ENCODE measurements at regions not wholly inside any gene's neighbourhood (a gene's known extent, or its start where the extent isn't known, plus 50 kb on each side); places are given as distances from the start of the nearest gene placed in this dataset.

GRCh38 chr6:76518443-76518842, 446.0 kb upstream of the IMPG1 start:
- H2AFZ ChIP-seq: no peak overlapping the region
- no peak overlapping the region for H3K4me3 ChIP-seq
- no peaks in the 10 kb centered on the region for H3K36me3 ChIP-seq (ENCODE audit: low read depth)
- ChIA-PET POLR2A (ENCODE audit: unreplicated experiment) (no interaction called here), CTCF (no interaction called here)
- no peaks in the 10 kb centered on the region for H3K27me3 ChIP-seq (ENCODE audit: insufficient read depth, low read depth)
- intact Hi-C loops (cut with micrococcal nuclease; ENCODE audit: unreplicated experiment): no loop called here
- no peak for DNase-seq
- BruUV-seq (replicated peaks): no TSS peak
- no peaks in the 10 kb centered on the region for H4K20me1 ChIP-seq (ENCODE audit: insufficient read depth)
- H3K79me2 ChIP-seq (ENCODE audit: low read depth): no peaks in the 10 kb centered on the region
- no peaks in the 10 kb centered on the region for H3K9me3 ChIP-seq (ENCODE audit: insufficient read depth, low read depth)
- H3K9me2 ChIP-seq (ENCODE audit: insufficient read depth): no peaks in the 10 kb centered on the region
- H3K4me1 ChIP-seq (replicated peaks; ENCODE audit: insufficient read depth): no peaks in the 10 kb centered on the region
- H3K27ac ChIP-seq: no peak overlapping the region
- TF ChIP-seq EZH2 (IDR thresholded peaks at IDR 0.05; ENCODE audit: low read depth): no peak
- no peaks in the 10 kb centered on the region for H3F3A ChIP-seq (ENCODE audit: insufficient read depth, low read depth)
- H3K4me2 ChIP-seq: no peak overlapping the region

GRCh38 chr6:76516924-76517323, 444.5 kb upstream of the IMPG1 start:
- Histone ChIP-seq H3K36me3 (ENCODE audit: low read depth) (no peaks in the 10 kb centered on the region), H3K79me2 (ENCODE audit: low read depth) (no peaks in the 10 kb centered on the region), H3K4me1 (replicated peaks; ENCODE audit: insufficient read depth) (no peaks in the 10 kb centered on the region), H3K9me3 (ENCODE audit: insufficient read depth, low read depth) (no peaks in the 10 kb centered on the region), H3K9me2 (ENCODE audit: insufficient read depth) (no peaks in the 10 kb centered on the region), H2AFZ (no peak overlapping the region; the same call in 1 of the 2 replicates), H3K27ac (no peak overlapping the region), H4K20me1 (ENCODE audit: insufficient read depth) (no peaks in the 10 kb centered on the region), H3K4me3 (no peak overlapping the region), H3K27me3 (ENCODE audit: insufficient read depth, low read depth) (no peaks in the 10 kb centered on the region), H3K4me2 (no peak overlapping the region), H3F3A (ENCODE audit: insufficient read depth, low read depth) (no peaks in the 10 kb centered on the region)
- no peak for DNase-seq
- intact Hi-C loops (cut with micrococcal nuclease; ENCODE audit: unreplicated experiment): no loop called here
- no peak for TF ChIP-seq EZH2 (IDR thresholded peaks at IDR 0.05; ENCODE audit: low read depth)
- TF ChIP-seq CTCF (conservative IDR thresholded peaks at IDR 0.05): no peak
- ChIA-PET CTCF (no interaction called here), POLR2A (ENCODE audit: unreplicated experiment) (no interaction called here)
- no TSS peak for BruUV-seq (replicated peaks)

GRCh38 chr6:76510489-76510888, 438.0 kb upstream of the IMPG1 start:
- TF ChIP-seq CTCF (conservative IDR thresholded peaks at IDR 0.05): no peak
- TF ChIP-seq EZH2 (IDR thresholded peaks at IDR 0.05; ENCODE audit: low read depth): no peak
- H3K79me2 ChIP-seq (ENCODE audit: low read depth): no peaks in the 10 kb centered on the region
- no TSS peak for BruUV-seq (replicated peaks)
- H3K27me3 ChIP-seq (ENCODE audit: insufficient read depth, low read depth): no peaks in the 10 kb centered on the region
- ChIA-PET POLR2A (ENCODE audit: unreplicated experiment) (no interaction called here), CTCF (no interaction called here)
- no peaks in the 10 kb centered on the region for H3K9me2 ChIP-seq (ENCODE audit: insufficient read depth)
- no peaks in the 10 kb centered on the region for H3K9me3 ChIP-seq (ENCODE audit: insufficient read depth, low read depth)
- DNase-seq: no peak
- no peaks in the 10 kb centered on the region for H4K20me1 ChIP-seq (ENCODE audit: insufficient read depth)
- no peaks in the 10 kb centered on the region for H3F3A ChIP-seq (ENCODE audit: insufficient read depth, low read depth)
- intact Hi-C loops (cut with micrococcal nuclease; ENCODE audit: unreplicated experiment): no loop called here
- H3K4me2 ChIP-seq: no peak overlapping the region
- no peak overlapping the region for H3K4me3 ChIP-seq
- H3K27ac ChIP-seq: no peak overlapping the region
- H3K36me3 ChIP-seq (ENCODE audit: low read depth): no peaks in the 10 kb centered on the region
- no peak overlapping the region for H2AFZ ChIP-seq
- H3K4me1 ChIP-seq (replicated peaks; ENCODE audit: insufficient read depth): no peaks in the 10 kb centered on the region

- Histone ChIP-seq H3K9me2 (ENCODE audit: insufficient read depth) (no peaks in the 10 kb centered on the region), H3K4me1 (replicated peaks; ENCODE audit: insufficient read depth) (no peaks in the 10 kb centered on the region), H3K4me3 (no peak overlapping the region), H3K27me3 (ENCODE audit: insufficient read depth, low read depth) (no peaks in the 10 kb centered on the region), H4K20me1 (ENCODE audit: insufficient read depth) (no peaks in the 10 kb centered on the region), H3K4me2 (no peak overlapping the region), H3K36me3 (ENCODE audit: low read depth) (no peaks in the 10 kb centered on the region), H3K9me3 (ENCODE audit: insufficient read depth, low read depth) (no peaks in the 10 kb centered on the region), H3K79me2 (ENCODE audit: low read depth) (no peaks in the 10 kb centered on the region), H2AFZ (no peak overlapping the region), H3K27ac (no peak overlapping the region), H3F3A (ENCODE audit: insufficient read depth, low read depth) (no peaks in the 10 kb centered on the region)
- TF ChIP-seq CTCF (conservative IDR thresholded peaks at IDR 0.05) (no peak), EZH2 (IDR thresholded peaks at IDR 0.05; ENCODE audit: low read depth) (no peak)
- ChIA-PET POLR2A (ENCODE audit: unreplicated experiment) (no interaction called here), CTCF (no interaction called here)
- BruUV-seq (replicated peaks): no TSS peak
- intact Hi-C loops (cut with micrococcal nuclease; ENCODE audit: unreplicated experiment): no loop called here
- DNase-seq: no peak
These were observed 436.9 kb upstream of the IMPG1 start for GRCh38 chr6:76509397-76509796.
